B cell (primary cell): ENCODE measurements at regions not wholly inside any gene's neighbourhood (a gene's known extent, or its start where the extent isn't known, plus 50 kb on each side); places are given as distances from the start of the nearest gene placed in this dataset.

Source experiments
- ATAC-seq: fragments of 200-7000 bp; cut with Tn5 transposase; one replicate; pipeline ENCODE4 v1.10.0; 2021; ENCODE audit warnings: low read depth, mild to moderate bottlenecking, moderate number of reproducible peaks, moderate library complexity
- CTCF ChIA-PET: fragments of 350-600 bp; sonication (Branson Sonifier 250); formaldehyde crosslinking; loops from one replicate; lab custom pipeline; 2021; ENCODE audit warnings: antibody characterized with exemption, inconsistent platforms; lab: Charles Lee
- POLR2A ChIA-PET: fragments of 350-600 bp; sonication (Branson Sonifier 250); formaldehyde crosslinking; loops from one replicate; lab custom pipeline; 2021; ENCODE audit warnings: antibody characterized with exemption; lab: Charles Lee
- DNase-seq: peaks from one replicate; pipeline ENCODE4 v3.0.0; 2013
- H2AFZ ChIP-seq: 2 replicates; pipeline ENCODE4 v1.6.1; 2012; ENCODE audit warnings: mild to moderate bottlenecking, low read depth, low read length; ENCODE audit not compliant: insufficient read depth, poor library complexity, severe bottlenecking
- H3K27ac ChIP-seq, 2 donors: 1 replicate in 1 of 2; 2 replicates in 1 of 2; pipeline ENCODE4 v1.5.1; 2012 to 2013; ENCODE audit warnings: low read length in 2 of 2, mild to moderate bottlenecking in 2 of 2, moderate library complexity in 1 of 2
- H3K27me3 ChIP-seq, 4 experiments: fragments of 200-600 bp in 1 of 4; sonication (generic) in 1 of 4; replicated peaks in 1 of 4; 1 replicate in 2 of 4; 2 replicates in 2 of 4; pipeline versions ENCODE4 v1.6.1 to v1.7.0; 2013 to 2016; ENCODE audit warnings: low read length in 3 of 4, mild to moderate bottlenecking in 2 of 4, mixed read lengths in 1 of 4, moderate library complexity in 1 of 4; ENCODE audit not compliant: insufficient read depth in 4 of 4, control insufficient read depth in 3 of 4; ENCODE audit errors: control extremely low read depth in 1 of 4
- H3K36me3 ChIP-seq, 2 experiments: replicated peaks in 1 of 2; 1 replicate in 1 of 2; 2 replicates in 1 of 2; pipeline versions ENCODE4 v1.6.1 to v1.7.1; 2013; ENCODE audit warnings: low read length in 1 of 2; ENCODE audit not compliant: insufficient read depth in 2 of 2, control insufficient read depth in 1 of 2; ENCODE audit errors: control extremely low read depth in 1 of 2, extremely low read depth in 1 of 2
- H3K4me1 ChIP-seq, 2 donors: fragments of 200-600 bp in 1 of 2; sonication (generic) in 1 of 2; 1 replicate in 1 of 2; 2 replicates in 1 of 2; pipeline versions ENCODE4 v1.5.1 to v1.6.1; 2013 to 2017; ENCODE audit warnings: low read length in 2 of 2; ENCODE audit not compliant: control insufficient read depth in 2 of 2, insufficient read depth in 2 of 2
- H3K4me2 ChIP-seq: replicated peaks from 2 replicates; pipeline ENCODE3; 2012; ENCODE audit warnings: mild to moderate bottlenecking, low read depth, low read length; ENCODE audit not compliant: poor library complexity, severe bottlenecking
- H3K4me3 ChIP-seq, 5 experiments: fragments of 200-600 bp in 1 of 5; sonication (generic) in 1 of 5; 1 replicate in 3 of 5; 2 replicates in 2 of 5; pipeline versions ENCODE4 v1.5.1 to v1.7.0; 2011 to 2016; ENCODE audit warnings: low read length in 4 of 5, mild to moderate bottlenecking in 4 of 5, low read depth in 2 of 5, control low read depth in 1 of 5, moderate library complexity in 1 of 5; ENCODE audit not compliant: insufficient read depth in 1 of 5; ENCODE audit errors: control extremely low read depth in 1 of 5, extremely low read depth in 1 of 5
- H3K79me2 ChIP-seq: fragments of 200-600 bp; sonication (generic); one replicate; pipeline ENCODE4 v1.6.0; 2016; ENCODE audit warnings: low read length; ENCODE audit not compliant: control insufficient read depth, insufficient read depth
- H3K9ac ChIP-seq: fragments of 200-600 bp; sonication (generic); 2 replicates; pipeline ENCODE4 v1.6.1; 2017; ENCODE audit warnings: mild to moderate bottlenecking, low read length, moderate library complexity
- H3K9me3 ChIP-seq, 3 donors: one replicate each; pipeline versions ENCODE4 v1.6.1 to v1.7.1; 2013; ENCODE audit warnings: low read length in 2 of 3; ENCODE audit not compliant: control insufficient read depth in 2 of 3, insufficient read depth in 1 of 3; ENCODE audit errors: control extremely low read depth in 1 of 3
- H4K20me1 ChIP-seq: 2 replicates; pipeline ENCODE4 v1.6.0; 2012; ENCODE audit warnings: mild to moderate bottlenecking, low read length; ENCODE audit not compliant: insufficient read depth, control insufficient read depth, poor library complexity, severe bottlenecking
- H3K27ac Mint-ChIP-seq: one replicate; pipeline ENCODE4 v1.8.0; 2021; ENCODE audit warnings: mixed read lengths
- H3K27me3 Mint-ChIP-seq: one replicate; pipeline ENCODE4 v1.8.0; 2021; ENCODE audit warnings: mixed read lengths
- H3K4me1 Mint-ChIP-seq: one replicate; pipeline ENCODE4 v1.8.0; 2021; ENCODE audit warnings: mixed read lengths
- H3K4me3 Mint-ChIP-seq: one replicate; pipeline ENCODE4 v1.8.0; 2021; ENCODE audit warnings: mixed read lengths
- H3K9me3 Mint-ChIP-seq: one replicate; pipeline ENCODE4 v1.8.0; 2022; ENCODE audit warnings: mixed read lengths; ENCODE audit not compliant: insufficient read depth
- EZH2 ChIP-seq: IDR thresholded peaks from 2 replicates; pipeline ENCODE4 v1.6.1; 2012; ENCODE audit warnings: borderline replicate concordance, low read depth, mild to moderate bottlenecking, moderate library complexity, low read length; ENCODE audit not compliant: insufficient read depth, poor library complexity, severe bottlenecking
- WGBS: methylation state at CpG from one replicate; pipeline ENCODE4 v1.1.5; 2013; ENCODE audit warnings: missing lambda C conversion rate; ENCODE audit not compliant: insufficient coverage; 5-methylcytosine and 5-hydroxymethylcytosine counted together
- intact Hi-C: fragments of 100-400 bp; cut with micrococcal nuclease; formaldehyde crosslinking; loops from one replicate; pipeline ENCODE4 v1.10.0; 2022
- TF ChIP-seq, protein P1 (sequence below): fragments of 200-600 bp; IDR thresholded peaks from one replicate; pipeline ENCODE4 v1.8.0; 2022; ENCODE audit warnings: antibody characterized with exemption, mild to moderate bottlenecking

DNA sequence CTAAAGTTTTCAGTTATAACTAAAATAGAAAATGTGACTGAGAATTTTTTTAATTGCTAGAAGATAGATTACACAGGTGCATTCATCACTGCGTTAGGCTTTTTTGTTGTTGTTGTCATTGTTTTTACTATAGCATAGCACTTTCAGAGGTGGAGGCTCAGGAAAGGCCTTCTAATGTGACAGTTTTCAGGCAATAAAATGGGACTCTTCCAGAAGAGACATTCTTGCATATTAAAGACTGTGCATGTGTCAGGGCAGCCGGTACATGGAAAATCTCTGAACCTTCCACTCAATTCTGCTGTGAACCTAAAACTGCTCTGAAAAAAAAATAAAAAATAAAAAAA lies 175.2 kb downstream of the METTL4 start:
- Mint-ChIP-seq H3K9me3 (no peaks in the 10 kb centered on the region), H3K27me3 (peaks cover 21% of the 10 kb centered on the region), H3K27ac (no peak overlapping the region), H3K4me3 (no peak overlapping the region), H3K4me1 (no peaks in the 10 kb centered on the region)
- H4K20me1 ChIP-seq, result no peaks in the 10 kb centered on the region
- DNase-seq (no peak), ATAC-seq (no peak)
- no peak overlapping the region for H2AFZ ChIP-seq
- H3K4me2 ChIP-seq, result no peak overlapping the region
- H3K9ac ChIP-seq, result no peak overlapping the region
- intact Hi-C loops, result no loop called here
- H3K9me3 ChIP-seq, result no peaks in the 10 kb centered on the region
- 83% methylated on average over 1 of the region's 2 CpGs for WGBS
- CTCF ChIA-PET, result no interaction called here
- H3K36me3 ChIP-seq, result no peaks in the 10 kb centered on the region
- H3K27me3 ChIP-seq, result peaks cover 0 to 3% (median 0%) of the 10 kb centered on the region in 4 experiments
- TF ChIP-seq, protein P1, sequence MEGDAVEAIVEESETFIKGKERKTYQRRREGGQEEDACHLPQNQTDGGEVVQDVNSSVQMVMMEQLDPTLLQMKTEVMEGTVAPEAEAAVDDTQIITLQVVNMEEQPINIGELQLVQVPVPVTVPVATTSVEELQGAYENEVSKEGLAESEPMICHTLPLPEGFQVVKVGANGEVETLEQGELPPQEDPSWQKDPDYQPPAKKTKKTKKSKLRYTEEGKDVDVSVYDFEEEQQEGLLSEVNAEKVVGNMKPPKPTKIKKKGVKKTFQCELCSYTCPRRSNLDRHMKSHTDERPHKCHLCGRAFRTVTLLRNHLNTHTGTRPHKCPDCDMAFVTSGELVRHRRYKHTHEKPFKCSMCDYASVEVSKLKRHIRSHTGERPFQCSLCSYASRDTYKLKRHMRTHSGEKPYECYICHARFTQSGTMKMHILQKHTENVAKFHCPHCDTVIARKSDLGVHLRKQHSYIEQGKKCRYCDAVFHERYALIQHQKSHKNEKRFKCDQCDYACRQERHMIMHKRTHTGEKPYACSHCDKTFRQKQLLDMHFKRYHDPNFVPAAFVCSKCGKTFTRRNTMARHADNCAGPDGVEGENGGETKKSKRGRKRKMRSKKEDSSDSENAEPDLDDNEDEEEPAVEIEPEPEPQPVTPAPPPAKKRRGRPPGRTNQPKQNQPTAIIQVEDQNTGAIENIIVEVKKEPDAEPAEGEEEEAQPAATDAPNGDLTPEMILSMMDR, result no peak
- no peak for TF ChIP-seq EZH2
- H3K79me2 ChIP-seq, result no peaks in the 10 kb centered on the region
- POLR2A ChIA-PET, result no interaction called here
- H3K4me1 ChIP-seq, result no peaks in the 10 kb centered on the region
- H3K4me3 ChIP-seq, result no peak overlapping the region
- no peak overlapping the region for H3K27ac ChIP-seq

DNA sequence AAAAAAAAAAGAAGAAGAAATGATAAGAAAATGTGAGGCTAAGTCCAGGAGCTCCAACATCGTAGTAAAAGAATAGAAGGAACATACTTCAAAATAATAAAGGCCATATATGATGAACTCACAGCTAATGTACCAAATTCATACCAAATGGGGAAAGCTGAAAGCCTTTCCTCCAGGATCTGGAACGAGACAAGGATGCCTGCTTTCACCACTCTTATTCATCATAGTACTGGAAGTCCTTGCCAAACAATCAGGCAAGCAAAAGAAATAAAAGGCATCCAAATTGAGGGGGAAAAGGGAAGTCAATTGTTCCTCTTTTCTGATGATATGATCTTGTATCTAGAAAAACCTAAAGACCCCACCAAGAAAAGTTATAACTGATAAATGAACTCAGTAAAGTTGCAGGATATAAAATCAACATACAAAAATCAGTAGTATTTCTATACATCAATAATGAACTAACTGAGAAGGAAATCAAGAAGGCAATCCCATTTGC lies 170.6 kb downstream of the METTL4 start:
- Mint-ChIP-seq H3K27ac (no peak overlapping the region), H3K27me3 (peaks cover 8% of the 10 kb centered on the region), H3K4me3 (no peak overlapping the region), H3K9me3 (no peaks in the 10 kb centered on the region), H3K4me1 (no peaks in the 10 kb centered on the region)
- peaks cover 0 to 3% (median 0%) of the 10 kb centered on the region in 4 experiments for H3K27me3 ChIP-seq
- CTCF ChIA-PET, result interaction anchor here (0.7 kb wide), 1 partner anchor 13 kb away, joined by 4 read pairs; no protein-coding TSS in a partner anchor
- H4K20me1 ChIP-seq, result no peaks in the 10 kb centered on the region
- H3K36me3 ChIP-seq, result no peaks in the 10 kb centered on the region
- POLR2A ChIA-PET, result no interaction called here
- no peak overlapping the region for H3K4me3 ChIP-seq
- no peak overlapping the region for H3K27ac ChIP-seq
- intact Hi-C loops, result no loop called here
- no CpG with 5 or more reads among the region's 2 CpGs for WGBS
- H3K79me2 ChIP-seq, result no peaks in the 10 kb centered on the region
- no peaks in the 10 kb centered on the region for H3K9me3 ChIP-seq
- TF ChIP-seq, protein P1, result no peak
- TF ChIP-seq EZH2, result no peak
- no peak overlapping the region for H3K4me2 ChIP-seq
- DNase-seq, result no peak
- ATAC-seq, result no peak
- H3K4me1 ChIP-seq, result no peaks in the 10 kb centered on the region
- H2AFZ ChIP-seq, result no peak overlapping the region
- H3K9ac ChIP-seq, result no peak overlapping the region
